Heart left ventricle (tissue), 13 donors: ENCODE measurements at regions not wholly inside any gene's neighbourhood (a gene's known extent, or its start where the extent isn't known, plus 50 kb on each side); places are given as distances from the start of the nearest gene placed in this dataset.

ENCODE experiments used
- CTCF ChIP-seq, 12 donors: fragments of 200-600 bp; sonication (generic) in 4 of 12; IDR thresholded peaks; one replicate each; pipeline versions ENCODE4 v1.5.0 to v1.8.0; 2018 to 2022; ENCODE audit warnings: antibody characterized with exemption in 12 of 12, mild to moderate bottlenecking in 5 of 12
- POLR2A ChIP-seq, 2 donors: fragments of 450-650 bp; IDR thresholded peaks; one replicate each; pipeline ENCODE4 v1.6.1; 2017; ENCODE audit warnings: antibody characterized with exemption in 2 of 2, mild to moderate bottlenecking in 2 of 2, moderate library complexity in 2 of 2
- donor health status: ischemic (EF 13 %, LVEDD 7.1; RV severe dilation, severe dysfunction).
- donor health status: DM: no; HTN: yes; CAD: no.
- donor health status: DM: no; HTN: no; CAD: no.
- donor health status: ischemic (EF 25% LVEDD 6.9; RV normal size, moderate dysfunction).
- donor health status: ischemic (EF 25% LVEDD 5.7; RV mildly dilated, moderate dysfunction).
- donor health status: ischemic (EF 35%, LVEDD 5.7; RV mildly dilated, moderate dysfunction).
- donor health status: nonischemic (EF 11% LVEDD 7.7; RV severe dilation, severe dysfunction).
- donor health status: DM: yes; HTN: yes; CAD: no.
- donor health status: PGD.
- donor health status: ischemic (EF 29% LVEDD 5.4; RV normal size, mild dysfunction).
- donor health status: nonischemic (EF 23%, LVEDD 6.1; RV moderate dilation, normal function).

- TF ChIP-seq CTCF (IDR thresholded peaks at IDR 0.05) = no peak
- no peak for TF ChIP-seq POLR2A (IDR thresholded peaks at IDR 0.05)
Observed at GRCh38 chr21:28454564-28455252, 538.0 kb downstream of the LTN1 start.
